ENCODE measurements at regions not wholly inside any gene's neighbourhood (a gene's known extent, or its start where the extent isn't known, plus 50 kb on each side); places are given as distances from the start of the nearest gene placed in this dataset.

GRCh38 chr14:62101673-62102348 lies 339.6 kb downstream of the SNAPC1 start:
- no peak overlapping the region for H3K4me3 ChIP-seq
- intact Hi-C loops (cut with DNase I): no loop called here
- no peak for TF ChIP-seq CTCF (IDR thresholded peaks at IDR 0.05)

GRCh38 chr14:62102349-62102725 lies 340.1 kb downstream of the SNAPC1 start:
- no peak for DNase-seq
- ATAC-seq: no peak
- H3K9me3 ChIP-seq: no peaks in the 10 kb centered on the region

More at GRCh38 chr14:62101673-62102348, 339.6 kb downstream of the SNAPC1 start:
- no peaks in the 10 kb centered on the region for H3K4me1 ChIP-seq
- H3K36me3 ChIP-seq: no peaks in the 10 kb centered on the region
- no peak overlapping the region for H3K27ac ChIP-seq
- peaks cover 3% of the 10 kb centered on the region for H3K27me3 ChIP-seq
- H3K9me3 ChIP-seq: no peaks in the 10 kb centered on the region
- no peak for DNase-seq
- no peak for ATAC-seq

DNA sequence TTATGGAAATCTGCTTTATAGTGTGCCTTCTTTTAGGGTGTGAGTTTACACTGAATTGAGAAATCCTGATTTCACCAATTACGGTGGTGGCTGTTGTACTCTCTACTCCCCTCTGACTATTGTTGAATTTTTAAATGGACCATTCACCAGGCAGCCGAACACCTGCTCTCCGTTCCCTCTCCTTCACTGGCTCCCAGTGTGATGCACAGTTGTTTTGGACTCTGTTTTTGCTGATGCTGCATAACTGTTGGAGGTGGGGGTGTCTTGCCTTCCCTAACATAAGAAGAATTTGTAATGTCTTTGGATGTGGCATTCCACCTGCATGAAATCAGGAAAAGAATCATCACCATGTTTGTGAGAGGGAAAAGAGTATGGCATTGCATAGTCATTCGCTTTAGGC lies 341.2 kb downstream of the SNAPC1 start:
- Histone ChIP-seq H3K4me3 (no peak overlapping the region), H3K27ac (no peak overlapping the region), H3K36me3 (no peaks in the 10 kb centered on the region), H3K27me3 (peaks cover 3% of the 10 kb centered on the region), H3K9me3 (no peaks in the 10 kb centered on the region), H3K4me1 (no peaks in the 10 kb centered on the region)
- no peak for TF ChIP-seq CTCF (IDR thresholded peaks at IDR 0.05)
- ATAC-seq (no peak), DNase-seq (no peak)
- intact Hi-C loops (cut with DNase I): no loop called here

More at GRCh38 chr14:62102349-62102725, 340.1 kb downstream of the SNAPC1 start:
- Histone ChIP-seq H3K4me3 (no peak overlapping the region), H3K27me3 (peaks cover 3% of the 10 kb centered on the region), H3K4me1 (no peaks in the 10 kb centered on the region), H3K36me3 (no peaks in the 10 kb centered on the region), H3K27ac (no peak overlapping the region)
- no peak for TF ChIP-seq CTCF (IDR thresholded peaks at IDR 0.05)
- intact Hi-C loops (cut with DNase I): no loop called here

GRCh38 chr14:62110941-62111340 lies 348.7 kb downstream of the SNAPC1 start:
- DNase-seq (no peak), ATAC-seq (no peak)
- H3K27me3 ChIP-seq: peaks cover 9% of the 10 kb centered on the region
- H3K9me3 ChIP-seq: no peaks in the 10 kb centered on the region
- H3K4me1 ChIP-seq: no peaks in the 10 kb centered on the region
- intact Hi-C loops (cut with DNase I): no loop called here
- no peak overlapping the region for H3K27ac ChIP-seq
- no peak overlapping the region for H3K4me3 ChIP-seq
- no peak for TF ChIP-seq CTCF (IDR thresholded peaks at IDR 0.05)
- no peaks in the 10 kb centered on the region for H3K36me3 ChIP-seq

DNA sequence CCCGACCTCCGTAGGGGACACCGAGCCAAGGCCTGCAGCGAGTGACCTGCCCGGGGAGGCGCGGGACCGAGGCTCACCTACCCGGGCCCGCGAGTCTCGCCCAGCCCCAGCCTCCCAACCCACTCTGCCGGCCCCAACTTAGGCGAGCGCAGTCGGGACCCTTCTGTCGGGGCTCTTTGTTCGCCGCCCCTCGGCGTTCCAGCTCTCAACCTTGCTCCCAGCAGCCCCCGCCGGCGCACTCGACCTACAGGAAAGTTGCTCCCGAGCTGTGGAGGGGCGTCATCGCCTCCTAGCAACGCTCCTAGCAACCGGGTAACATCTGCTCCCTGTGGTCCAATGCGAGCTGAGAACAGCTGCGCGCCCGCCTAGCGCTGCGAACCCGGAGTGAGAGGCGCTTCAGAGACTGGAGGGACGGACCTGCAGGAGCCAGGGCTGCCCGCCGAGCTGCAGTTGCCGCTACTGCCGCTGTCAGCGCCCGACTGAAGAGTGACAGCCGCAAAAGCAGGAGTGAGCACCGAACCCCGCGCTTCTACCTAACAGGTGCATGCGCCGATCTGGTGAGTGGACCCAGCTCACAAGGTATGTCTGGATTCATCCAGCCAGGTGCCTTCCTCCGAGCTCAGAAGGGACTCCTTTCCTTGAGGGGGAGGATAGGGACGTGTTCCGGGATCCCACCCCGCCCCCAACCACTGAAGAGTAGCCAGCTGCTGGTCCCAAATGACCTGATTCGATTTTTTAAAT lies 355.0 kb downstream of the SNAPC1 start:
- no peak overlapping the region for H3K27ac ChIP-seq
- no peaks in the 10 kb centered on the region for H3K36me3 ChIP-seq
- H3K9me3 ChIP-seq: no peaks in the 10 kb centered on the region
- peaks cover 64% of the 10 kb centered on the region for H3K27me3 ChIP-seq
- intact Hi-C loops (cut with DNase I): no loop called here
- DNase-seq (peak; percentile 75), ATAC-seq (peak; percentile 87)
- peak overlapping the region; percentile 21 for H3K4me3 ChIP-seq
- peaks cover 8% of the 10 kb centered on the region for H3K4me1 ChIP-seq
- TF ChIP-seq CTCF (IDR thresholded peaks at IDR 0.05): peak; percentile 48

Data from upper lobe of right lung (tissue), 1 donor.